Natural killer cell (primary cell): ENCODE measurements at regions not wholly inside any gene's neighbourhood (a gene's known extent, or its start where the extent isn't known, plus 50 kb on each side); places are given as distances from the start of the nearest gene placed in this dataset.

Source experiments
- ATAC-seq, 3 donors: fragments of 150-1000 bp in 2 of 3; fragments of 200-7000 bp in 1 of 3; cut with Tn5 transposase; 1 replicate in 1 of 3; 2 replicates in 2 of 3; pipeline ENCODE4 v1.10.0; 2021; ENCODE audit warnings: mild to moderate bottlenecking in 2 of 3, moderate library complexity in 2 of 3
- DNase-seq, 2 donors: peaks; one replicate each; pipeline versions ENCODE4 v3.0.0 to v3.0.0-alpha.2; 2013 to 2021; ENCODE audit warnings: mixed read lengths in 1 of 2
- H3K27ac ChIP-seq: one replicate; pipeline ENCODE4 v1.5.1; 2013; ENCODE audit warnings: mild to moderate bottlenecking, low read length
- H3K27me3 ChIP-seq: one replicate; pipeline ENCODE4 v1.6.1; 2013; ENCODE audit warnings: low read length; ENCODE audit not compliant: control insufficient read depth, insufficient read depth
- H3K36me3 ChIP-seq: one replicate; pipeline ENCODE4 v1.6.1; 2013; ENCODE audit warnings: low read length; ENCODE audit not compliant: control insufficient read depth, insufficient read depth
- H3K4me1 ChIP-seq: one replicate; pipeline ENCODE4 v1.6.1; 2013; ENCODE audit warnings: low read length; ENCODE audit not compliant: control insufficient read depth, insufficient read depth
- H3K4me3 ChIP-seq: one replicate; pipeline ENCODE4 v1.5.1; 2013; ENCODE audit warnings: low read length
- H3K9me3 ChIP-seq: one replicate; pipeline ENCODE4 v1.6.1; 2013; ENCODE audit warnings: low read length; ENCODE audit not compliant: control insufficient read depth, insufficient read depth
- H3K27ac Mint-ChIP-seq, 2 donors: one replicate each; pipeline ENCODE4 v1.8.0; 2022; ENCODE audit warnings: mild to moderate bottlenecking in 2 of 2, mixed read lengths in 2 of 2, moderate library complexity in 1 of 2
- H3K27me3 Mint-ChIP-seq, 2 donors: one replicate each; pipeline ENCODE4 v1.8.0; 2022; ENCODE audit warnings: low read depth in 2 of 2, mixed read lengths in 2 of 2
- H3K36me3 Mint-ChIP-seq: one replicate; pipeline ENCODE4 v1.8.0; 2022; ENCODE audit warnings: mixed read lengths
- H3K4me1 Mint-ChIP-seq, 2 donors: one replicate each; pipeline ENCODE4 v1.8.0; 2022; ENCODE audit warnings: mixed read lengths in 2 of 2
- H3K4me3 Mint-ChIP-seq: one replicate; pipeline ENCODE4 v1.8.0; 2022; ENCODE audit warnings: mild to moderate bottlenecking, moderate library complexity, mixed read lengths
- H3K9me3 Mint-ChIP-seq, 2 donors: one replicate each; pipeline ENCODE4 v1.8.0; 2022; ENCODE audit warnings: mixed read lengths in 2 of 2
- CTCF ChIP-seq: fragments of 200-600 bp; IDR thresholded peaks from one replicate; pipeline ENCODE4 v1.8.0; 2022; ENCODE audit warnings: antibody characterized with exemption
- WGBS: methylation state at CpG from one replicate; pipeline ENCODE4 v1.1.7; 2013; ENCODE audit warnings: missing lambda C conversion rate; ENCODE audit not compliant: insufficient coverage; 5-methylcytosine and 5-hydroxymethylcytosine counted together
- intact Hi-C: fragments of 100-400 bp; cut with micrococcal nuclease; formaldehyde crosslinking; loops from one replicate; pipeline ENCODE4 v1.14.2; 2022

GRCh38 chr1:34547046-34547674 lies 207.7 kb upstream of the GJB5 start:
- Histone ChIP-seq H3K27me3 (peaks cover 6% of the 10 kb centered on the region), H3K36me3 (no peaks in the 10 kb centered on the region), H3K9me3 (no peaks in the 10 kb centered on the region), H3K4me3 (no peak overlapping the region), H3K4me1 (no peaks in the 10 kb centered on the region), H3K27ac (no peak overlapping the region)
- Mint-ChIP-seq H3K4me3 (no peak overlapping the region), H3K4me1 (no peaks in the 10 kb centered on the region), H3K27me3 (peaks cover 33 to 52% of the 10 kb centered on the region in 2 donors), H3K27ac (no peak overlapping the region), H3K9me3 (no peaks in the 10 kb centered on the region), H3K36me3 (no peaks in the 10 kb centered on the region)
- intact Hi-C loops, result no loop called here
- ATAC-seq, result no peak
- WGBS, result 48% methylated on average over 2 of the region's 3 CpGs
- no peak for TF ChIP-seq CTCF
- no peak for DNase-seq

- H3K27ac ChIP-seq, result no peak overlapping the region
- intact Hi-C loops, result no loop called here
- no peaks in the 10 kb centered on the region for H3K4me1 Mint-ChIP-seq
- DNase-seq (no peak), ATAC-seq (no peak)
- no peaks in the 10 kb centered on the region for H3K9me3 Mint-ChIP-seq
- H3K27me3 ChIP-seq, result peaks cover 2% of the 10 kb centered on the region
- H3K9me3 ChIP-seq, result no peaks in the 10 kb centered on the region
- peaks cover 35 to 55% of the 10 kb centered on the region in 2 donors for H3K27me3 Mint-ChIP-seq
- H3K36me3 Mint-ChIP-seq, result no peaks in the 10 kb centered on the region
- WGBS, result 17% methylated on average over 5 of the region's 5 CpGs
- H3K4me3 ChIP-seq, result no peak overlapping the region
- TF ChIP-seq CTCF, result no peak
- no peaks in the 10 kb centered on the region for H3K36me3 ChIP-seq
- H3K4me3 Mint-ChIP-seq, result no peak overlapping the region
- no peaks in the 10 kb centered on the region for H3K4me1 ChIP-seq
- no peak overlapping the region for H3K27ac Mint-ChIP-seq
Observed at GRCh38 chr1:34549199-34549598, 205.6 kb upstream of the GJB5 start.

- no peak overlapping the region for H3K27ac ChIP-seq
- H3K27me3 ChIP-seq, result no peaks in the 10 kb centered on the region
- H3K4me1 ChIP-seq, result no peaks in the 10 kb centered on the region
- no peak for ATAC-seq
- Mint-ChIP-seq H3K27me3 (peaks cover 17 to 29% of the 10 kb centered on the region in 2 donors), H3K9me3 (no peaks in the 10 kb centered on the region), H3K4me3 (no peak overlapping the region), H3K36me3 (no peaks in the 10 kb centered on the region), H3K4me1 (no peaks in the 10 kb centered on the region), H3K27ac (no peak overlapping the region)
- no peak for DNase-seq
- no peaks in the 10 kb centered on the region for H3K36me3 ChIP-seq
- H3K4me3 ChIP-seq, result no peak overlapping the region
- intact Hi-C loops, result no loop called here
- no peaks in the 10 kb centered on the region for H3K9me3 ChIP-seq
- WGBS, result 64% methylated on average over 3 of the region's 3 CpGs
- no peak for TF ChIP-seq CTCF
Observed at GRCh38 chr1:34578306-34578705, 176.5 kb upstream of the GJB5 start.

GRCh38 chr1:34582356-34582755 lies 172.5 kb upstream of the GJB5 start:
- H3K27me3 ChIP-seq, result no peaks in the 10 kb centered on the region
- no peaks in the 10 kb centered on the region for H3K4me1 ChIP-seq
- no peak for ATAC-seq
- no peaks in the 10 kb centered on the region for H3K36me3 ChIP-seq
- H3K27me3 Mint-ChIP-seq, result peaks cover 17 to 30% of the 10 kb centered on the region in 2 donors
- no peak overlapping the region for H3K4me3 Mint-ChIP-seq
- no peaks in the 10 kb centered on the region for H3K9me3 ChIP-seq
- no peaks in the 10 kb centered on the region for H3K4me1 Mint-ChIP-seq
- intact Hi-C loops, result no loop called here
- H3K9me3 Mint-ChIP-seq, result no peaks in the 10 kb centered on the region
- DNase-seq, result no peak
- H3K27ac ChIP-seq, result no peak overlapping the region
- H3K27ac Mint-ChIP-seq, result no peak overlapping the region
- no peak overlapping the region for H3K4me3 ChIP-seq
- WGBS, result 95% methylated on average over 2 of the region's 2 CpGs
- TF ChIP-seq CTCF, result no peak
- no peaks in the 10 kb centered on the region for H3K36me3 Mint-ChIP-seq
